B cell (primary cell): ENCODE measurements at regions not wholly inside any gene's neighbourhood (a gene's known extent, or its start where the extent isn't known, plus 50 kb on each side); places are given as distances from the start of the nearest gene placed in this dataset.

Experiments
- EZH2 ChIP-seq: IDR thresholded peaks from 2 replicates; pipeline ENCODE4 v1.6.1; 2012; ENCODE audit warnings: borderline replicate concordance, low read depth, mild to moderate bottlenecking, moderate library complexity, low read length; ENCODE audit not compliant: insufficient read depth, poor library complexity, severe bottlenecking
- TF ChIP-seq, protein P1 (sequence below): fragments of 200-600 bp; IDR thresholded peaks from one replicate; pipeline ENCODE4 v1.8.0; 2022; ENCODE audit warnings: antibody characterized with exemption, mild to moderate bottlenecking

DNA sequence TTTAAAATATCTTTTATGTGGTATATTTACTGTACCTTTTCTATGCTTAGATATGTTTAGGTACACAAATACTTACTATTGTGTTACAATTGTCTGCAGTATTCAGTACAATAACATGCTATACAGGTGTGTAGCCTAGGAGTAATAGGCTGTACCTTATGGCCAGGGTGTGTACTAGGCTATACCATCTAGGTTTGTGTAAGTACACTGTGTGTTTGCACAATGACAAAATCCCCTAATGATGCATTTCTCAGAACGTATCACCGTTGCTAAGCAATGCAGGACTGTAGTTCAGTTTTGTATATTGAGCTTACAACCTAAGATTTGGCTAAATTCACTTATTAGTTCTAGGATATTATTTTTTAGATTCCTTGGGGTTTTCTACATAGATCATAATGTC is 332.3 kb upstream of the HS6ST1 start:
- TF ChIP-seq, protein P1, sequence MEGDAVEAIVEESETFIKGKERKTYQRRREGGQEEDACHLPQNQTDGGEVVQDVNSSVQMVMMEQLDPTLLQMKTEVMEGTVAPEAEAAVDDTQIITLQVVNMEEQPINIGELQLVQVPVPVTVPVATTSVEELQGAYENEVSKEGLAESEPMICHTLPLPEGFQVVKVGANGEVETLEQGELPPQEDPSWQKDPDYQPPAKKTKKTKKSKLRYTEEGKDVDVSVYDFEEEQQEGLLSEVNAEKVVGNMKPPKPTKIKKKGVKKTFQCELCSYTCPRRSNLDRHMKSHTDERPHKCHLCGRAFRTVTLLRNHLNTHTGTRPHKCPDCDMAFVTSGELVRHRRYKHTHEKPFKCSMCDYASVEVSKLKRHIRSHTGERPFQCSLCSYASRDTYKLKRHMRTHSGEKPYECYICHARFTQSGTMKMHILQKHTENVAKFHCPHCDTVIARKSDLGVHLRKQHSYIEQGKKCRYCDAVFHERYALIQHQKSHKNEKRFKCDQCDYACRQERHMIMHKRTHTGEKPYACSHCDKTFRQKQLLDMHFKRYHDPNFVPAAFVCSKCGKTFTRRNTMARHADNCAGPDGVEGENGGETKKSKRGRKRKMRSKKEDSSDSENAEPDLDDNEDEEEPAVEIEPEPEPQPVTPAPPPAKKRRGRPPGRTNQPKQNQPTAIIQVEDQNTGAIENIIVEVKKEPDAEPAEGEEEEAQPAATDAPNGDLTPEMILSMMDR = no peak
- no peak for TF ChIP-seq EZH2
